D341Med (cell line): ENCODE measurements at regions not wholly inside any gene's neighbourhood (a gene's known extent, or its start where the extent isn't known, plus 50 kb on each side); places are given as distances from the start of the nearest gene placed in this dataset.

Source experiments
- DNase-seq: peaks from one replicate; pipeline ENCODE4 v3.0.0; 2012; ENCODE audit warnings: low spot score

- DNase-seq: no peak
These were observed 283.1 kb downstream of the HLX start for GRCh38 chr1:221162352-221162751.

GRCh38 chr1:221162939-221163338 lies 283.7 kb downstream of the HLX start:
- no peak for DNase-seq

GRCh38 chr1:221164029-221164428 lies 284.8 kb downstream of the HLX start:
- no peak for DNase-seq

GRCh38 chr1:221164951-221165838 lies 286.0 kb downstream of the HLX start:
- no peak for DNase-seq

- no peak for DNase-seq
These were observed 286.7 kb downstream of the HLX start for GRCh38 chr1:221165839-221166500.

- no peak for DNase-seq
These were observed 287.5 kb downstream of the HLX start for GRCh38 chr1:221166559-221167318.

GRCh38 chr1:221169447-221169889 lies 290.2 kb downstream of the HLX start:
- no peak for DNase-seq

GRCh38 chr1:221170171-221170570 lies 290.9 kb downstream of the HLX start:
- no peak for DNase-seq

GRCh38 chr1:221171768-221172167 lies 292.5 kb downstream of the HLX start:
- no peak for DNase-seq

GRCh38 chr1:221172841-221173240 lies 293.6 kb downstream of the HLX start:
- no peak for DNase-seq

- DNase-seq: peak; percentile 47
These were observed 295.2 kb downstream of the HLX start for GRCh38 chr1:221174330-221174993.

- DNase-seq: no peak
These were observed 296.0 kb downstream of the HLX start for GRCh38 chr1:221175249-221175648.

- DNase-seq: no peak
These were observed 301.6 kb downstream of the HLX start for GRCh38 chr1:221180704-221181368.

GRCh38 chr1:221182791-221183533 lies 303.7 kb downstream of the HLX start:
- no peak for DNase-seq

- DNase-seq: no peak
These were observed 305.0 kb downstream of the HLX start for GRCh38 chr1:221184131-221184794.

GRCh38 chr1:221187174-221187573 lies 307.9 kb downstream of the HLX start:
- no peak for DNase-seq

- no peak for DNase-seq
These were observed 309.2 kb downstream of the HLX start for GRCh38 chr1:221188458-221188857.

- no peak for DNase-seq
These were observed 311.0 kb downstream of the HLX start for GRCh38 chr1:221190249-221190648.

GRCh38 chr1:221192055-221192454 lies 312.8 kb downstream of the HLX start:
- DNase-seq: no peak

- no peak for DNase-seq
These were observed 321.2 kb downstream of the HLX start for GRCh38 chr1:221200464-221200863.
